DND-41 (cell line): ENCODE measurements at regions not wholly inside any gene's neighbourhood (a gene's known extent, or its start where the extent isn't known, plus 50 kb on each side); places are given as distances from the start of the nearest gene placed in this dataset.

Experiments used
- ATAC-seq: fragments of 200-7000 bp; cut with Tn5 transposase; 3 replicates; pipeline ENCODE4 v1.9.1; 2021; ENCODE audit warnings: low read depth; ENCODE audit not compliant: insufficient read depth
- DNase-seq: peaks from one replicate; pipeline ENCODE4 v3.0.0-alpha.2; 2020
- H2AFZ ChIP-seq: 2 replicates; pipeline ENCODE4 v1.6.0; 2012; ENCODE audit warnings: low read depth, low read length
- H3K27ac ChIP-seq: 2 replicates; pipeline ENCODE4 v1.5.1; 2012; ENCODE audit warnings: low read length, inconsistent platforms
- H3K27me3 ChIP-seq: fragments of 200-600 bp; sonication (generic); 2 replicates; pipeline ENCODE4 v1.6.0; 2012; ENCODE audit warnings: low read length, mild to moderate bottlenecking, inconsistent platforms; ENCODE audit not compliant: insufficient read depth, poor library complexity
- H3K36me3 ChIP-seq: 2 replicates; pipeline ENCODE4 v1.5.1; 2012; ENCODE audit warnings: low read length, inconsistent platforms; ENCODE audit not compliant: insufficient read depth
- H3K4me1 ChIP-seq: 2 replicates; pipeline ENCODE4 v1.5.1; 2012; ENCODE audit warnings: mild to moderate bottlenecking, low read length; ENCODE audit not compliant: insufficient read depth
- H3K4me2 ChIP-seq: 2 replicates; pipeline ENCODE4 v1.6.0; 2012; ENCODE audit warnings: mild to moderate bottlenecking, moderate library complexity, low read length, inconsistent platforms; ENCODE audit not compliant: insufficient read depth
- H3K4me3 ChIP-seq, 2 experiments: fragments of 200-600 bp in 1 of 2; shearing (Covaris generic) in 1 of 2; 2 replicates each; pipeline ENCODE4 v1.5.1; 2012 to 2016; ENCODE audit warnings: inconsistent platforms in 2 of 2, low read length in 2 of 2, mild to moderate bottlenecking in 2 of 2, low read depth in 1 of 2, moderate library complexity in 1 of 2
- H3K79me2 ChIP-seq: 2 replicates; pipeline ENCODE4 v1.6.0; 2012; ENCODE audit warnings: low read length, inconsistent platforms; ENCODE audit not compliant: insufficient read depth
- H3K9ac ChIP-seq: 2 replicates; pipeline ENCODE4 v1.6.0; 2012; ENCODE audit warnings: low read depth, mild to moderate bottlenecking, inconsistent platforms, low read length, moderate library complexity
- H3K9me3 ChIP-seq: 2 replicates; pipeline ENCODE4 v1.5.1; 2012; ENCODE audit warnings: low read length, moderate library complexity, mild to moderate bottlenecking, inconsistent platforms; ENCODE audit not compliant: insufficient read depth, severe bottlenecking
- H4K20me1 ChIP-seq: 2 replicates; pipeline ENCODE4 v1.6.0; 2012; ENCODE audit warnings: low read length; ENCODE audit not compliant: insufficient read depth
- CTCF ChIP-seq: IDR thresholded peaks from 2 replicates; pipeline ENCODE4 v1.5.1; 2012; ENCODE audit warnings: borderline replicate concordance, low read length, moderate library complexity, mild to moderate bottlenecking; ENCODE audit not compliant: poor library complexity, severe bottlenecking; ENCODE audit errors: extremely low read depth
- EZH2 ChIP-seq: IDR thresholded peaks from 3 replicates; pipeline ENCODE4 v1.6.1; 2012; ENCODE audit warnings: borderline replicate concordance, low read depth, mild to moderate bottlenecking, moderate library complexity, low read length, inconsistent platforms; ENCODE audit not compliant: severe bottlenecking

- no peaks in the 10 kb centered on the region for H4K20me1 ChIP-seq
- H3K36me3 ChIP-seq, result no peaks in the 10 kb centered on the region
- ATAC-seq, result no peak
- H3K27me3 ChIP-seq, result no peaks in the 10 kb centered on the region
- H3K9ac ChIP-seq, result no peak overlapping the region
- no peaks in the 10 kb centered on the region for H3K79me2 ChIP-seq
- H3K9me3 ChIP-seq, result no peaks in the 10 kb centered on the region
- H3K27ac ChIP-seq, result no peak overlapping the region
- no peak for DNase-seq
- H3K4me1 ChIP-seq, result no peaks in the 10 kb centered on the region
- TF ChIP-seq CTCF (no peak), EZH2 (no peak)
- H2AFZ ChIP-seq, result no peak overlapping the region
- no peak overlapping the region for H3K4me3 ChIP-seq
- no peak overlapping the region for H3K4me2 ChIP-seq
Observed at GRCh38 chr3:148062590-148062989, 635.1 kb upstream of the AGTR1 start.

GRCh38 chr3:148066802-148067201, 630.9 kb upstream of the AGTR1 start:
- Histone ChIP-seq H3K27me3 (no peaks in the 10 kb centered on the region), H3K79me2 (no peaks in the 10 kb centered on the region), H3K4me2 (no peak overlapping the region), H3K27ac (no peak overlapping the region), H2AFZ (no peak overlapping the region), H3K4me3 (no peak overlapping the region), H3K9me3 (no peaks in the 10 kb centered on the region), H3K9ac (no peak overlapping the region), H3K36me3 (no peaks in the 10 kb centered on the region), H4K20me1 (no peaks in the 10 kb centered on the region), H3K4me1 (no peaks in the 10 kb centered on the region)
- no peak for TF ChIP-seq EZH2
- no peak for TF ChIP-seq CTCF
- DNase-seq, result no peak
- ATAC-seq, result no peak

- H2AFZ ChIP-seq, result no peak overlapping the region
- no peaks in the 10 kb centered on the region for H3K27me3 ChIP-seq
Observed at GRCh38 chr3:148068466-148068865, 629.2 kb upstream of the AGTR1 start.

More at GRCh38 chr3:148068466-148068865, 629.2 kb upstream of the AGTR1 start:
- Histone ChIP-seq H3K79me2 (no peaks in the 10 kb centered on the region), H3K27ac (no peak overlapping the region), H4K20me1 (no peaks in the 10 kb centered on the region), H3K4me1 (no peaks in the 10 kb centered on the region), H3K4me3 (no peak overlapping the region), H3K4me2 (no peak overlapping the region), H3K36me3 (no peaks in the 10 kb centered on the region), H3K9ac (no peak overlapping the region), H3K9me3 (no peaks in the 10 kb centered on the region)
- TF ChIP-seq CTCF (no peak), EZH2 (no peak)
- ATAC-seq, result no peak
- DNase-seq, result no peak
